B cell (primary cell): ENCODE measurements at regions not wholly inside any gene's neighbourhood (a gene's known extent, or its start where the extent isn't known, plus 50 kb on each side); places are given as distances from the start of the nearest gene placed in this dataset.

Source experiments
- ATAC-seq: fragments of 200-7000 bp; cut with Tn5 transposase; one replicate; pipeline ENCODE4 v1.10.0; 2021; ENCODE audit warnings: low read depth, mild to moderate bottlenecking, moderate number of reproducible peaks, moderate library complexity
- CTCF ChIA-PET: fragments of 350-600 bp; sonication (Branson Sonifier 250); formaldehyde crosslinking; loops from one replicate; lab custom pipeline; 2021; ENCODE audit warnings: antibody characterized with exemption, inconsistent platforms; lab: Charles Lee
- POLR2A ChIA-PET: fragments of 350-600 bp; sonication (Branson Sonifier 250); formaldehyde crosslinking; loops from one replicate; lab custom pipeline; 2021; ENCODE audit warnings: antibody characterized with exemption; lab: Charles Lee
- DNase-seq: peaks from one replicate; pipeline ENCODE4 v3.0.0; 2013
- H2AFZ ChIP-seq: 2 replicates; pipeline ENCODE4 v1.6.1; 2012; ENCODE audit warnings: mild to moderate bottlenecking, low read depth, low read length; ENCODE audit not compliant: insufficient read depth, poor library complexity, severe bottlenecking
- H3K27ac ChIP-seq, 2 donors: 1 replicate in 1 of 2; 2 replicates in 1 of 2; pipeline ENCODE4 v1.5.1; 2012 to 2013; ENCODE audit warnings: low read length in 2 of 2, mild to moderate bottlenecking in 2 of 2, moderate library complexity in 1 of 2
- H3K27me3 ChIP-seq, 4 experiments: fragments of 200-600 bp in 1 of 4; sonication (generic) in 1 of 4; replicated peaks in 1 of 4; 1 replicate in 2 of 4; 2 replicates in 2 of 4; pipeline versions ENCODE4 v1.6.1 to v1.7.0; 2013 to 2016; ENCODE audit warnings: low read length in 3 of 4, mild to moderate bottlenecking in 2 of 4, mixed read lengths in 1 of 4, moderate library complexity in 1 of 4; ENCODE audit not compliant: insufficient read depth in 4 of 4, control insufficient read depth in 3 of 4; ENCODE audit errors: control extremely low read depth in 1 of 4
- H3K36me3 ChIP-seq, 2 experiments: replicated peaks in 1 of 2; 1 replicate in 1 of 2; 2 replicates in 1 of 2; pipeline versions ENCODE4 v1.6.1 to v1.7.1; 2013; ENCODE audit warnings: low read length in 1 of 2; ENCODE audit not compliant: insufficient read depth in 2 of 2, control insufficient read depth in 1 of 2; ENCODE audit errors: control extremely low read depth in 1 of 2, extremely low read depth in 1 of 2
- H3K4me1 ChIP-seq, 2 donors: fragments of 200-600 bp in 1 of 2; sonication (generic) in 1 of 2; 1 replicate in 1 of 2; 2 replicates in 1 of 2; pipeline versions ENCODE4 v1.5.1 to v1.6.1; 2013 to 2017; ENCODE audit warnings: low read length in 2 of 2; ENCODE audit not compliant: control insufficient read depth in 2 of 2, insufficient read depth in 2 of 2
- H3K4me2 ChIP-seq: replicated peaks from 2 replicates; pipeline ENCODE3; 2012; ENCODE audit warnings: mild to moderate bottlenecking, low read depth, low read length; ENCODE audit not compliant: poor library complexity, severe bottlenecking
- H3K4me3 ChIP-seq, 5 experiments: fragments of 200-600 bp in 1 of 5; sonication (generic) in 1 of 5; 1 replicate in 3 of 5; 2 replicates in 2 of 5; pipeline versions ENCODE4 v1.5.1 to v1.7.0; 2011 to 2016; ENCODE audit warnings: low read length in 4 of 5, mild to moderate bottlenecking in 4 of 5, low read depth in 2 of 5, control low read depth in 1 of 5, moderate library complexity in 1 of 5; ENCODE audit not compliant: insufficient read depth in 1 of 5; ENCODE audit errors: control extremely low read depth in 1 of 5, extremely low read depth in 1 of 5
- H3K79me2 ChIP-seq: fragments of 200-600 bp; sonication (generic); one replicate; pipeline ENCODE4 v1.6.0; 2016; ENCODE audit warnings: low read length; ENCODE audit not compliant: control insufficient read depth, insufficient read depth
- H3K9ac ChIP-seq: fragments of 200-600 bp; sonication (generic); 2 replicates; pipeline ENCODE4 v1.6.1; 2017; ENCODE audit warnings: mild to moderate bottlenecking, low read length, moderate library complexity
- H3K9me3 ChIP-seq, 3 donors: one replicate each; pipeline versions ENCODE4 v1.6.1 to v1.7.1; 2013; ENCODE audit warnings: low read length in 2 of 3; ENCODE audit not compliant: control insufficient read depth in 2 of 3, insufficient read depth in 1 of 3; ENCODE audit errors: control extremely low read depth in 1 of 3
- H4K20me1 ChIP-seq: 2 replicates; pipeline ENCODE4 v1.6.0; 2012; ENCODE audit warnings: mild to moderate bottlenecking, low read length; ENCODE audit not compliant: insufficient read depth, control insufficient read depth, poor library complexity, severe bottlenecking
- H3K27ac Mint-ChIP-seq: one replicate; pipeline ENCODE4 v1.8.0; 2021; ENCODE audit warnings: mixed read lengths
- H3K27me3 Mint-ChIP-seq: one replicate; pipeline ENCODE4 v1.8.0; 2021; ENCODE audit warnings: mixed read lengths
- H3K4me1 Mint-ChIP-seq: one replicate; pipeline ENCODE4 v1.8.0; 2021; ENCODE audit warnings: mixed read lengths
- H3K4me3 Mint-ChIP-seq: one replicate; pipeline ENCODE4 v1.8.0; 2021; ENCODE audit warnings: mixed read lengths
- H3K9me3 Mint-ChIP-seq: one replicate; pipeline ENCODE4 v1.8.0; 2022; ENCODE audit warnings: mixed read lengths; ENCODE audit not compliant: insufficient read depth
- CTCF ChIP-seq: fragments of 200-600 bp; IDR thresholded peaks from one replicate; pipeline ENCODE4 v1.8.0; 2022; ENCODE audit warnings: antibody characterized with exemption, mild to moderate bottlenecking
- EZH2 ChIP-seq: IDR thresholded peaks from 2 replicates; pipeline ENCODE4 v1.6.1; 2012; ENCODE audit warnings: borderline replicate concordance, low read depth, mild to moderate bottlenecking, moderate library complexity, low read length; ENCODE audit not compliant: insufficient read depth, poor library complexity, severe bottlenecking
- WGBS: methylation state at CpG from one replicate; pipeline ENCODE4 v1.1.5; 2013; ENCODE audit warnings: missing lambda C conversion rate; ENCODE audit not compliant: insufficient coverage; 5-methylcytosine and 5-hydroxymethylcytosine counted together
- intact Hi-C: fragments of 100-400 bp; cut with micrococcal nuclease; formaldehyde crosslinking; loops from one replicate; pipeline ENCODE4 v1.10.0; 2022

- H3K4me3 ChIP-seq, result no peak overlapping the region
- Mint-ChIP-seq H3K4me1 (no peaks in the 10 kb centered on the region), H3K27me3 (peaks cover 25% of the 10 kb centered on the region), H3K9me3 (no peaks in the 10 kb centered on the region), H3K27ac (no peak overlapping the region), H3K4me3 (no peak overlapping the region)
- H3K4me2 ChIP-seq, result no peak overlapping the region
- H2AFZ ChIP-seq, result no peak overlapping the region
- CTCF ChIA-PET, result no interaction called here
- POLR2A ChIA-PET, result no interaction called here
- H3K9ac ChIP-seq, result no peak overlapping the region
- TF ChIP-seq CTCF, result no peak
- no peak for TF ChIP-seq EZH2
- H4K20me1 ChIP-seq, result no peaks in the 10 kb centered on the region
- ATAC-seq, result no peak
- no peaks in the 10 kb centered on the region for H3K36me3 ChIP-seq
- no peaks in the 10 kb centered on the region for H3K9me3 ChIP-seq
- intact Hi-C loops, result no loop called here
- peaks cover 0 to 12% (median 0%) of the 10 kb centered on the region in 4 experiments for H3K27me3 ChIP-seq
- H3K4me1 ChIP-seq, result no peaks in the 10 kb centered on the region
- 11% methylated on average over 3 of the region's 3 CpGs for WGBS
- no peak overlapping the region for H3K27ac ChIP-seq
- no peak for DNase-seq
- no peaks in the 10 kb centered on the region for H3K79me2 ChIP-seq
Observed at GRCh38 chr15:94059013-94059587, 172.3 kb upstream of the MCTP2 start.

- no peak for TF ChIP-seq EZH2
- TF ChIP-seq CTCF, result no peak
- H3K9me3 Mint-ChIP-seq, result no peaks in the 10 kb centered on the region
- Histone ChIP-seq H3K36me3 (no peaks in the 10 kb centered on the region), H3K27me3 (peaks cover 0 to 12% (median 0%) of the 10 kb centered on the region in 4 experiments), H4K20me1 (no peaks in the 10 kb centered on the region), H3K27ac (no peak overlapping the region), H2AFZ (no peak overlapping the region), H3K79me2 (no peaks in the 10 kb centered on the region), H3K9me3 (no peaks in the 10 kb centered on the region), H3K9ac (no peak overlapping the region), H3K4me1 (no peaks in the 10 kb centered on the region), H3K4me2 (no peak overlapping the region), H3K4me3 (no peak overlapping the region)
- H3K4me3 Mint-ChIP-seq, result no peak overlapping the region
- POLR2A ChIA-PET, result no interaction called here
- H3K4me1 Mint-ChIP-seq, result no peaks in the 10 kb centered on the region
- no peak overlapping the region for H3K27ac Mint-ChIP-seq
- no CpG with 5 or more reads among the region's 1 CpG for WGBS
- DNase-seq (no peak), ATAC-seq (no peak)
- intact Hi-C loops, result no loop called here
- H3K27me3 Mint-ChIP-seq, result peaks cover 25% of the 10 kb centered on the region
- CTCF ChIA-PET, result no interaction called here
Observed at GRCh38 chr15:94057305-94057704, 174.1 kb upstream of the MCTP2 start.
